Vagina (tissue), 2 donors: ENCODE measurements at regions not wholly inside any gene's neighbourhood (a gene's known extent, or its start where the extent isn't known, plus 50 kb on each side); places are given as distances from the start of the nearest gene placed in this dataset.

Experiments
- POLR2A ChIP-seq, 2 donors: fragments of 450-650 bp; IDR thresholded peaks; one replicate each; pipeline ENCODE4 v1.6.1; 2017; ENCODE audit warnings: antibody characterized with exemption in 2 of 2, mild to moderate bottlenecking in 2 of 2, moderate library complexity in 2 of 2
- TF ChIP-seq, protein P1 (sequence below), 3 experiments: fragments of 450-650 bp in 2 of 3; fragments of 200-600 bp in 1 of 3; sonication (generic) in 1 of 3; IDR thresholded peaks; one replicate each; pipeline ENCODE4 v1.5.1; 2017 to 2019; ENCODE audit warnings: antibody characterized with exemption in 3 of 3, mild to moderate bottlenecking in 2 of 3, moderate library complexity in 2 of 3

- TF ChIP-seq POLR2A (IDR thresholded peaks at IDR 0.05): no peak
- TF ChIP-seq, protein P1, sequence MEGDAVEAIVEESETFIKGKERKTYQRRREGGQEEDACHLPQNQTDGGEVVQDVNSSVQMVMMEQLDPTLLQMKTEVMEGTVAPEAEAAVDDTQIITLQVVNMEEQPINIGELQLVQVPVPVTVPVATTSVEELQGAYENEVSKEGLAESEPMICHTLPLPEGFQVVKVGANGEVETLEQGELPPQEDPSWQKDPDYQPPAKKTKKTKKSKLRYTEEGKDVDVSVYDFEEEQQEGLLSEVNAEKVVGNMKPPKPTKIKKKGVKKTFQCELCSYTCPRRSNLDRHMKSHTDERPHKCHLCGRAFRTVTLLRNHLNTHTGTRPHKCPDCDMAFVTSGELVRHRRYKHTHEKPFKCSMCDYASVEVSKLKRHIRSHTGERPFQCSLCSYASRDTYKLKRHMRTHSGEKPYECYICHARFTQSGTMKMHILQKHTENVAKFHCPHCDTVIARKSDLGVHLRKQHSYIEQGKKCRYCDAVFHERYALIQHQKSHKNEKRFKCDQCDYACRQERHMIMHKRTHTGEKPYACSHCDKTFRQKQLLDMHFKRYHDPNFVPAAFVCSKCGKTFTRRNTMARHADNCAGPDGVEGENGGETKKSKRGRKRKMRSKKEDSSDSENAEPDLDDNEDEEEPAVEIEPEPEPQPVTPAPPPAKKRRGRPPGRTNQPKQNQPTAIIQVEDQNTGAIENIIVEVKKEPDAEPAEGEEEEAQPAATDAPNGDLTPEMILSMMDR (IDR thresholded peaks at IDR 0.05): no peak
Observed at GRCh38 chr15:81473946-81474345, 99.9 kb upstream of the TMC3 start.
